ENCODE measurements at regions not wholly inside any gene's neighbourhood (a gene's known extent, or its start where the extent isn't known, plus 50 kb on each side); places are given as distances from the start of the nearest gene placed in this dataset.

GRCh38 chr21:14879458-14879857, 185.3 kb downstream of the NRIP1 start:
- Mint-ChIP-seq H3K9me3 (no peaks in the 10 kb centered on the region), H3K4me1 (ENCODE audit: low read depth) (no peaks in the 10 kb centered on the region), H3K36me3 (ENCODE audit: insufficient read depth in 2 of 2) (no peaks in the 10 kb centered on the region), H3K4me3 (no peak overlapping the region), H3K27me3 (ENCODE audit: low read depth) (no peaks in the 10 kb centered on the region), H3K27ac (no peak overlapping the region)
- ATAC-seq (replicated peaks in 1 of 2) (no peak), DNase-seq (no peak)

GRCh38 chr21:14878971-14879370, 185.8 kb downstream of the NRIP1 start:
- ATAC-seq (replicated peaks in 1 of 2), result no peak
- no peak for DNase-seq
- Mint-ChIP-seq H3K4me1 (ENCODE audit: low read depth) (no peaks in the 10 kb centered on the region), H3K27me3 (ENCODE audit: low read depth) (no peaks in the 10 kb centered on the region), H3K36me3 (ENCODE audit: insufficient read depth in 2 of 2) (no peaks in the 10 kb centered on the region), H3K27ac (no peak overlapping the region), H3K4me3 (no peak overlapping the region), H3K9me3 (no peaks in the 10 kb centered on the region)

GRCh38 chr21:14877581-14878228, 187.1 kb downstream of the NRIP1 start:
- no peaks in the 10 kb centered on the region for H3K9me3 Mint-ChIP-seq
- H3K27me3 Mint-ChIP-seq (ENCODE audit: low read depth), result no peaks in the 10 kb centered on the region
- H3K36me3 Mint-ChIP-seq (ENCODE audit: insufficient read depth in 2 of 2), result no peaks in the 10 kb centered on the region
- no peak overlapping the region for H3K4me3 Mint-ChIP-seq
- H3K27ac Mint-ChIP-seq, result no peak overlapping the region
- no peak for ATAC-seq (replicated peaks in 1 of 2)
- no peaks in the 10 kb centered on the region for H3K4me1 Mint-ChIP-seq (ENCODE audit: low read depth)
- DNase-seq, result no peak

- Mint-ChIP-seq H3K4me3 (no peak overlapping the region), H3K36me3 (ENCODE audit: insufficient read depth in 2 of 2) (no peaks in the 10 kb centered on the region), H3K4me1 (ENCODE audit: low read depth) (no peaks in the 10 kb centered on the region), H3K27ac (no peak overlapping the region), H3K27me3 (ENCODE audit: low read depth) (no peaks in the 10 kb centered on the region), H3K9me3 (no peaks in the 10 kb centered on the region)
- DNase-seq, result no peak
- ATAC-seq (replicated peaks in 1 of 2), result no peak
Measured at GRCh38 chr21:14876524-14876840, 188.3 kb downstream of the NRIP1 start.

- H3K27ac Mint-ChIP-seq, result no peak overlapping the region
- no peaks in the 10 kb centered on the region for H3K4me1 Mint-ChIP-seq (ENCODE audit: low read depth)
- no peak overlapping the region for H3K4me3 Mint-ChIP-seq
- no peaks in the 10 kb centered on the region for H3K36me3 Mint-ChIP-seq (ENCODE audit: insufficient read depth in 2 of 2)
- H3K27me3 Mint-ChIP-seq (ENCODE audit: low read depth), result no peaks in the 10 kb centered on the region
- DNase-seq (no peak), ATAC-seq (replicated peaks in 1 of 2) (no peak)
- H3K9me3 Mint-ChIP-seq, result no peaks in the 10 kb centered on the region
Measured at GRCh38 chr21:14875704-14876523, 188.9 kb downstream of the NRIP1 start.

GRCh38 chr21:14875186-14875585, 189.6 kb downstream of the NRIP1 start:
- H3K4me1 Mint-ChIP-seq (ENCODE audit: low read depth), result no peaks in the 10 kb centered on the region
- DNase-seq, result no peak
- H3K9me3 Mint-ChIP-seq, result no peaks in the 10 kb centered on the region
- H3K4me3 Mint-ChIP-seq, result no peak overlapping the region
- H3K36me3 Mint-ChIP-seq (ENCODE audit: insufficient read depth in 2 of 2), result no peaks in the 10 kb centered on the region
- H3K27ac Mint-ChIP-seq, result no peak overlapping the region
- no peak for ATAC-seq (replicated peaks in 1 of 2)
- H3K27me3 Mint-ChIP-seq (ENCODE audit: low read depth), result no peaks in the 10 kb centered on the region

- Mint-ChIP-seq H3K27me3 (ENCODE audit: low read depth) (no peaks in the 10 kb centered on the region), H3K4me3 (no peak overlapping the region), H3K36me3 (ENCODE audit: insufficient read depth in 2 of 2) (no peaks in the 10 kb centered on the region), H3K9me3 (no peaks in the 10 kb centered on the region), H3K4me1 (ENCODE audit: low read depth) (no peaks in the 10 kb centered on the region), H3K27ac (no peak overlapping the region)
- DNase-seq (no peak), ATAC-seq (replicated peaks in 1 of 2) (no peak)
Measured at GRCh38 chr21:14874379-14874778, 190.4 kb downstream of the NRIP1 start.

- H3K27ac Mint-ChIP-seq, result no peak overlapping the region
- DNase-seq (no peak), ATAC-seq (replicated peaks in 1 of 2) (no peak)
- H3K4me3 Mint-ChIP-seq, result no peak overlapping the region
- H3K4me1 Mint-ChIP-seq (ENCODE audit: low read depth), result peaks cover 6% of the 10 kb centered on the region
- no peaks in the 10 kb centered on the region for H3K9me3 Mint-ChIP-seq
- no peaks in the 10 kb centered on the region for H3K36me3 Mint-ChIP-seq (ENCODE audit: insufficient read depth in 2 of 2)
- no peaks in the 10 kb centered on the region for H3K27me3 Mint-ChIP-seq (ENCODE audit: low read depth)
Measured at GRCh38 chr21:14871861-14872260, 192.9 kb downstream of the NRIP1 start.

- H3K27me3 Mint-ChIP-seq (ENCODE audit: low read depth), result no peaks in the 10 kb centered on the region
- no peaks in the 10 kb centered on the region for H3K36me3 Mint-ChIP-seq (ENCODE audit: insufficient read depth in 2 of 2)
- H3K4me3 Mint-ChIP-seq, result no peak overlapping the region
- no peak for ATAC-seq (replicated peaks in 1 of 2)
- peaks cover 6% of the 10 kb centered on the region for H3K4me1 Mint-ChIP-seq (ENCODE audit: low read depth)
- no peak for DNase-seq
- H3K27ac Mint-ChIP-seq, result no peak overlapping the region
- no peaks in the 10 kb centered on the region for H3K9me3 Mint-ChIP-seq
Measured at GRCh38 chr21:14870853-14871149, 194.0 kb downstream of the NRIP1 start.

GRCh38 chr21:14869984-14870852, 194.6 kb downstream of the NRIP1 start:
- H3K27me3 Mint-ChIP-seq (ENCODE audit: low read depth), result no peaks in the 10 kb centered on the region
- no peak for DNase-seq
- ATAC-seq (replicated peaks in 1 of 2), result no peak
- peaks cover 6% of the 10 kb centered on the region for H3K4me1 Mint-ChIP-seq (ENCODE audit: low read depth)
- H3K4me3 Mint-ChIP-seq, result no peak overlapping the region
- no peak overlapping the region for H3K27ac Mint-ChIP-seq
- H3K36me3 Mint-ChIP-seq (ENCODE audit: insufficient read depth in 2 of 2), result no peaks in the 10 kb centered on the region
- H3K9me3 Mint-ChIP-seq, result no peaks in the 10 kb centered on the region

- H3K36me3 Mint-ChIP-seq (ENCODE audit: insufficient read depth in 2 of 2), result no peaks in the 10 kb centered on the region
- H3K4me3 Mint-ChIP-seq, result no peak overlapping the region
- DNase-seq, result no peak
- peaks cover 13% of the 10 kb centered on the region for H3K4me1 Mint-ChIP-seq (ENCODE audit: low read depth)
- H3K27me3 Mint-ChIP-seq (ENCODE audit: low read depth), result no peaks in the 10 kb centered on the region
- ATAC-seq (replicated peaks in 1 of 2), result no peak
- no peaks in the 10 kb centered on the region for H3K9me3 Mint-ChIP-seq
- no peak overlapping the region for H3K27ac Mint-ChIP-seq
Measured at GRCh38 chr21:14866859-14867765, 197.7 kb downstream of the NRIP1 start.

GRCh38 chr21:14864211-14865021, 200.4 kb downstream of the NRIP1 start:
- Mint-ChIP-seq H3K27me3 (ENCODE audit: low read depth) (no peaks in the 10 kb centered on the region), H3K27ac (no peak overlapping the region), H3K4me3 (no peak overlapping the region), H3K4me1 (ENCODE audit: low read depth) (peaks cover 14% of the 10 kb centered on the region), H3K36me3 (ENCODE audit: insufficient read depth in 2 of 2) (no peaks in the 10 kb centered on the region), H3K9me3 (peaks cover 0 to 1% of the 10 kb centered on the region in 2 donors)
- DNase-seq (peak; percentile 37 to 48), ATAC-seq (replicated peaks in 1 of 2) (peak; percentile 65 to 69)
